Astrocyte (in vitro differentiated cells and primary cell): ENCODE measurements at regions not wholly inside any gene's neighbourhood (a gene's known extent, or its start where the extent isn't known, plus 50 kb on each side); places are given as distances from the start of the nearest gene placed in this dataset.

Source experiments
- DNase-seq: peaks from one replicate; pipeline ENCODE4 v3.0.0-alpha.2; 2010; ENCODE audit warnings: low read depth
- FAIRE-seq: peaks from 2 replicates; lab custom pipeline; 2011; peaks lifted over from hg19 to GRCh38; lab: Jason Lieb, UNC
- H2AFZ ChIP-seq: 2 replicates; pipeline ENCODE4 v1.6.0; 2012; ENCODE audit warnings: low read depth, low read length, inconsistent platforms
- H3K27ac ChIP-seq: 2 replicates; pipeline ENCODE4 v1.5.1; 2011; ENCODE audit warnings: low read depth, low read length, inconsistent platforms
- H3K27me3 ChIP-seq: 2 replicates; pipeline ENCODE4 v1.6.0; 2011; ENCODE audit warnings: low read length, inconsistent platforms; ENCODE audit not compliant: insufficient read depth
- H3K36me3 ChIP-seq: 2 replicates; pipeline ENCODE4 v1.5.1; 2011; ENCODE audit warnings: low read length, inconsistent platforms; ENCODE audit not compliant: insufficient read depth
- H3K4me1 ChIP-seq: 2 replicates; pipeline ENCODE4 v1.5.1; 2011; ENCODE audit warnings: low read length, inconsistent platforms; ENCODE audit not compliant: insufficient read depth
- H3K4me2 ChIP-seq: 2 replicates; pipeline ENCODE4 v1.6.0; 2012; ENCODE audit warnings: low read length, inconsistent platforms
- H3K4me3 ChIP-seq: 2 replicates; pipeline ENCODE4 v1.5.1; 2011; ENCODE audit warnings: low read depth, mild to moderate bottlenecking, low read length, inconsistent platforms; ENCODE audit not compliant: insufficient read depth
- H3K79me2 ChIP-seq: 2 replicates; pipeline ENCODE4 v1.6.0; 2012; ENCODE audit warnings: mild to moderate bottlenecking, low read length, inconsistent platforms; ENCODE audit not compliant: insufficient read depth
- H3K9ac ChIP-seq: 2 replicates; pipeline ENCODE4 v1.6.0; 2012; ENCODE audit warnings: mild to moderate bottlenecking, low read length, inconsistent platforms
- H3K9me3 ChIP-seq: 2 replicates; pipeline ENCODE4 v1.5.1; 2012; ENCODE audit warnings: low read depth, mild to moderate bottlenecking, low read length, inconsistent platforms; ENCODE audit not compliant: insufficient read depth
- H4K20me1 ChIP-seq: 2 replicates; pipeline ENCODE4 v1.6.0; 2012; ENCODE audit warnings: low read length, inconsistent platforms; ENCODE audit not compliant: insufficient read depth
- H3K27ac Mint-ChIP-seq: one replicate; pipeline ENCODE4 v1.8.0; 2021; ENCODE audit warnings: mild to moderate bottlenecking, mixed read lengths; ENCODE audit not compliant: unreplicated experiment
- H3K27me3 Mint-ChIP-seq: one replicate; pipeline ENCODE4 v1.8.0; 2021; ENCODE audit warnings: low read depth, mixed read lengths; ENCODE audit not compliant: unreplicated experiment
- H3K36me3 Mint-ChIP-seq: one replicate; pipeline ENCODE4 v1.8.0; 2021; ENCODE audit warnings: low read depth, mixed read lengths; ENCODE audit not compliant: unreplicated experiment
- H3K4me1 Mint-ChIP-seq: one replicate; pipeline ENCODE4 v1.8.0; 2021; ENCODE audit warnings: low read depth, mixed read lengths; ENCODE audit not compliant: unreplicated experiment
- H3K4me3 Mint-ChIP-seq: one replicate; pipeline ENCODE4 v1.8.0; 2021; ENCODE audit warnings: mild to moderate bottlenecking, moderate library complexity, mixed read lengths; ENCODE audit not compliant: unreplicated experiment
- H3K9me3 Mint-ChIP-seq: one replicate; pipeline ENCODE4 v1.8.0; 2021; ENCODE audit warnings: mild to moderate bottlenecking, mixed read lengths; ENCODE audit not compliant: unreplicated experiment
- EZH2 ChIP-seq: IDR thresholded peaks from 2 replicates; pipeline ENCODE4 v1.6.1; 2012; ENCODE audit warnings: mild to moderate bottlenecking, low read length, inconsistent platforms; ENCODE audit not compliant: insufficient read depth
- TF ChIP-seq, protein P1 (sequence below): IDR thresholded peaks from 2 replicates; pipeline ENCODE4 v1.5.1; 2011; ENCODE audit warnings: low read depth, mild to moderate bottlenecking, inconsistent platforms, low read length, moderate library complexity; ENCODE audit not compliant: insufficient read depth

DNA sequence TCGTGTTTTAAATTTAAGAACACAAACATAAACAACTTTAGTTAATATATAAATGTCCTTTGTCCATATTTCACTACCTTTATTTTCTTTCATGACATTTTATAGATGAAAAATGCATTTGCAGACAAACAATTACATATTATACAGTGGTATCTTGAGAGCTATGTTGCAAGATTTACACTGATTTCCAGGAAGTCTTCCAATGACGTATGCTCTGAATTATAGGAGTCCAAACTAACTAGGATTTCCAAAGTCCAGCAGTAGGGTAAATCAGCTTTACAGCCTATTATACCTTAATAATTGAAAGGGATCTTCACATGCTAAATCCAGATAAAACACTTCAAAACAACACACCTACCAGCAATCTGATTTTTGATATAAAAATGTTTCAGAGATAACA is 69.4 kb downstream of the HYCC1 start:
- H3K4me3 Mint-ChIP-seq: no peak overlapping the region
- no peaks in the 10 kb centered on the region for H3K27me3 Mint-ChIP-seq
- H3K4me1 ChIP-seq: no peaks in the 10 kb centered on the region
- H4K20me1 ChIP-seq: no peaks in the 10 kb centered on the region
- H3K9me3 Mint-ChIP-seq: no peaks in the 10 kb centered on the region
- H3K4me2 ChIP-seq: no peak overlapping the region
- no peak overlapping the region for H3K4me3 ChIP-seq
- H3K36me3 Mint-ChIP-seq: peaks cover 6% of the 10 kb centered on the region
- peaks cover 8% of the 10 kb centered on the region for H3K36me3 ChIP-seq
- H3K27me3 ChIP-seq: no peaks in the 10 kb centered on the region
- TF ChIP-seq, protein P1, sequence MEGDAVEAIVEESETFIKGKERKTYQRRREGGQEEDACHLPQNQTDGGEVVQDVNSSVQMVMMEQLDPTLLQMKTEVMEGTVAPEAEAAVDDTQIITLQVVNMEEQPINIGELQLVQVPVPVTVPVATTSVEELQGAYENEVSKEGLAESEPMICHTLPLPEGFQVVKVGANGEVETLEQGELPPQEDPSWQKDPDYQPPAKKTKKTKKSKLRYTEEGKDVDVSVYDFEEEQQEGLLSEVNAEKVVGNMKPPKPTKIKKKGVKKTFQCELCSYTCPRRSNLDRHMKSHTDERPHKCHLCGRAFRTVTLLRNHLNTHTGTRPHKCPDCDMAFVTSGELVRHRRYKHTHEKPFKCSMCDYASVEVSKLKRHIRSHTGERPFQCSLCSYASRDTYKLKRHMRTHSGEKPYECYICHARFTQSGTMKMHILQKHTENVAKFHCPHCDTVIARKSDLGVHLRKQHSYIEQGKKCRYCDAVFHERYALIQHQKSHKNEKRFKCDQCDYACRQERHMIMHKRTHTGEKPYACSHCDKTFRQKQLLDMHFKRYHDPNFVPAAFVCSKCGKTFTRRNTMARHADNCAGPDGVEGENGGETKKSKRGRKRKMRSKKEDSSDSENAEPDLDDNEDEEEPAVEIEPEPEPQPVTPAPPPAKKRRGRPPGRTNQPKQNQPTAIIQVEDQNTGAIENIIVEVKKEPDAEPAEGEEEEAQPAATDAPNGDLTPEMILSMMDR: no peak
- TF ChIP-seq EZH2: no peak
- H3K27ac ChIP-seq: no peak overlapping the region
- H3K27ac Mint-ChIP-seq: no peak overlapping the region
- H3K9ac ChIP-seq: no peak overlapping the region
- peaks cover 5% of the 10 kb centered on the region for H3K4me1 Mint-ChIP-seq
- no peak overlapping the region for H2AFZ ChIP-seq
- DNase-seq (no peak), FAIRE-seq (peak; percentile 13)
- no peaks in the 10 kb centered on the region for H3K79me2 ChIP-seq
- H3K9me3 ChIP-seq: no peaks in the 10 kb centered on the region

DNA sequence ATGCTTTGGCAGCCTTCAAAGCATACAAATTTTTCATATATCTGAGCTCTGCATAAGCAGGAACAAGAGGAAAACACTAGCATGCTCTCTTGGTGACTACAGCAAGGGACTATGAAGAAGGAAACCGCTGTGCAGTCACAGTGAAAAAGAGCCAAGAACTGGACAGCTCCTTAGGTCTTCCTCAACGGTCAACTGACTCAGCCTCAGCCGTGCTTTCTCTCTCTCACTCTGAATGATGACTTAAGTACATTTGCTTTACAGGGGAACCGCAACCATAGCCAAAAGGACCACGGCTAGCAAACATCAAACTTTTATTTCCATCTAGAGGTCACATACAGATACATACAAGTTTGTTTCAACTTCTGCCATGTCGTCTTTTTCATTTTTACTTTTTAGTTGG is 69.9 kb downstream of the HYCC1 start:
- Mint-ChIP-seq H3K27ac (no peak overlapping the region), H3K27me3 (no peaks in the 10 kb centered on the region), H3K9me3 (no peaks in the 10 kb centered on the region), H3K36me3 (peaks cover 6% of the 10 kb centered on the region), H3K4me3 (no peak overlapping the region), H3K4me1 (peaks cover under 1% of the 10 kb centered on the region)
- no peak overlapping the region for H2AFZ ChIP-seq
- no peaks in the 10 kb centered on the region for H3K27me3 ChIP-seq
- no peak overlapping the region for H3K4me2 ChIP-seq
- peaks cover 8% of the 10 kb centered on the region for H3K36me3 ChIP-seq
- TF ChIP-seq, protein P1: no peak
- TF ChIP-seq EZH2: no peak
- H3K4me1 ChIP-seq: no peaks in the 10 kb centered on the region
- peak; percentile 84 for DNase-seq
- no peak overlapping the region for H3K4me3 ChIP-seq
- H3K27ac ChIP-seq: no peak overlapping the region
- no peak for FAIRE-seq
- no peaks in the 10 kb centered on the region for H4K20me1 ChIP-seq
- no peaks in the 10 kb centered on the region for H3K79me2 ChIP-seq
- H3K9me3 ChIP-seq: no peaks in the 10 kb centered on the region
- H3K9ac ChIP-seq: no peak overlapping the region

DNA sequence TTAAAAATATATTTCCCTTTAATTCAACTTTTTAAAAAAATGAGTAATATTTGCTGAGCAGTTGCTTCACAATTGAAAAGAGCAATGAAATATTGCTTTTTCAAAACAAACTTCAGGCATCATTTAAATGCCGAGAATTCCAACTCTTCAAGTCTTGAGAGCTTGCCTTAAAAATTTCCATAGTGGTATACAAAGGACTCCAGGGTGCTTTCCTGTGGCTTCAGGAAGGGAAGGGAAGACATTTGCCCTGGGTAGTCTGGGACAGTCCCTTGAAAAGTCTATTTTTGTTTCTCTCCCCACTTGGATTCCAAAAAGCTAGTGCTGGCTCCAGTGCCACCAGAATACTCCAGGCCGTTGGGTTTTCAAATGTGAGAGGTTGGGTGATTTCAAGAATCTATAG is 71.7 kb downstream of the HYCC1 start:
- FAIRE-seq (no peak), DNase-seq (no peak)
- Histone ChIP-seq H3K4me3 (no peak overlapping the region), H3K9ac (no peak overlapping the region), H3K79me2 (no peaks in the 10 kb centered on the region), H2AFZ (no peak overlapping the region), H3K4me2 (no peak overlapping the region), H3K36me3 (peaks cover 8% of the 10 kb centered on the region), H3K27me3 (no peaks in the 10 kb centered on the region), H3K4me1 (no peaks in the 10 kb centered on the region), H3K9me3 (no peaks in the 10 kb centered on the region), H3K27ac (no peak overlapping the region), H4K20me1 (no peaks in the 10 kb centered on the region)
- H3K4me1 Mint-ChIP-seq: no peaks in the 10 kb centered on the region
- no peak overlapping the region for H3K27ac Mint-ChIP-seq
- no peaks in the 10 kb centered on the region for H3K27me3 Mint-ChIP-seq
- TF ChIP-seq EZH2: no peak
- TF ChIP-seq, protein P1: no peak
- no peaks in the 10 kb centered on the region for H3K9me3 Mint-ChIP-seq
- H3K36me3 Mint-ChIP-seq: peaks cover 6% of the 10 kb centered on the region
- H3K4me3 Mint-ChIP-seq: no peak overlapping the region
